Glutamatergic neuron (in vitro differentiated cells): ENCODE measurements at regions not wholly inside any gene's neighbourhood (a gene's known extent, or its start where the extent isn't known, plus 50 kb on each side); places are given as distances from the start of the nearest gene placed in this dataset.
"Not testable (repeated sequence)": the region's sequence is repeated elsewhere in the genome, so short reads cannot be mapped to it uniquely, and the experiment has no call there.

Source experiments
- DNase-seq: peaks from one replicate; pipeline ENCODE4 v3.0.0; 2022
- H3K27ac Mint-ChIP-seq: one replicate; pipeline ENCODE4 v1.8.0; 2020; ENCODE audit warnings: mild to moderate bottlenecking, mixed read lengths, inconsistent platforms; ENCODE audit not compliant: unreplicated experiment
- H3K27me3 Mint-ChIP-seq: one replicate; pipeline ENCODE4 v1.8.0; 2020; ENCODE audit warnings: mild to moderate bottlenecking, moderate library complexity, mixed read lengths, inconsistent platforms; ENCODE audit not compliant: unreplicated experiment
- H3K36me3 Mint-ChIP-seq: one replicate; pipeline ENCODE4 v1.8.0; 2020; ENCODE audit warnings: mild to moderate bottlenecking, mixed read lengths, inconsistent platforms; ENCODE audit not compliant: unreplicated experiment
- H3K4me1 Mint-ChIP-seq: one replicate; pipeline ENCODE4 v1.8.0; 2020; ENCODE audit warnings: mild to moderate bottlenecking, low read depth, mixed read lengths, inconsistent platforms; ENCODE audit not compliant: unreplicated experiment
- H3K4me3 Mint-ChIP-seq: one replicate; pipeline ENCODE4 v1.8.0; 2020; ENCODE audit warnings: mild to moderate bottlenecking, mixed read lengths, inconsistent platforms; ENCODE audit not compliant: unreplicated experiment
- H3K9me3 Mint-ChIP-seq: one replicate; pipeline ENCODE4 v1.8.0; 2020; ENCODE audit warnings: mild to moderate bottlenecking, moderate library complexity, mixed read lengths, inconsistent platforms; ENCODE audit not compliant: unreplicated experiment
- TF ChIP-seq, protein P1 (sequence below): fragments of 200-600 bp; sonication (generic); IDR thresholded peaks from one replicate; pipeline ENCODE4 v1.5.0; 2021; ENCODE audit not compliant: partially characterized antibody, unreplicated experiment

GRCh38 chr5:104344809-104345208, 782.2 kb upstream of the NUDT12 start:
- Mint-ChIP-seq H3K4me3 (no peak overlapping the region), H3K4me1 (peaks cover 4% of the 10 kb centered on the region), H3K27ac (peak overlapping the region; percentile 50), H3K36me3 (no peaks in the 10 kb centered on the region), H3K27me3 (no peaks in the 10 kb centered on the region), H3K9me3 (no peaks in the 10 kb centered on the region)
- TF ChIP-seq, protein P1, sequence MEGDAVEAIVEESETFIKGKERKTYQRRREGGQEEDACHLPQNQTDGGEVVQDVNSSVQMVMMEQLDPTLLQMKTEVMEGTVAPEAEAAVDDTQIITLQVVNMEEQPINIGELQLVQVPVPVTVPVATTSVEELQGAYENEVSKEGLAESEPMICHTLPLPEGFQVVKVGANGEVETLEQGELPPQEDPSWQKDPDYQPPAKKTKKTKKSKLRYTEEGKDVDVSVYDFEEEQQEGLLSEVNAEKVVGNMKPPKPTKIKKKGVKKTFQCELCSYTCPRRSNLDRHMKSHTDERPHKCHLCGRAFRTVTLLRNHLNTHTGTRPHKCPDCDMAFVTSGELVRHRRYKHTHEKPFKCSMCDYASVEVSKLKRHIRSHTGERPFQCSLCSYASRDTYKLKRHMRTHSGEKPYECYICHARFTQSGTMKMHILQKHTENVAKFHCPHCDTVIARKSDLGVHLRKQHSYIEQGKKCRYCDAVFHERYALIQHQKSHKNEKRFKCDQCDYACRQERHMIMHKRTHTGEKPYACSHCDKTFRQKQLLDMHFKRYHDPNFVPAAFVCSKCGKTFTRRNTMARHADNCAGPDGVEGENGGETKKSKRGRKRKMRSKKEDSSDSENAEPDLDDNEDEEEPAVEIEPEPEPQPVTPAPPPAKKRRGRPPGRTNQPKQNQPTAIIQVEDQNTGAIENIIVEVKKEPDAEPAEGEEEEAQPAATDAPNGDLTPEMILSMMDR, result no peak
- no peak for DNase-seq

DNA sequence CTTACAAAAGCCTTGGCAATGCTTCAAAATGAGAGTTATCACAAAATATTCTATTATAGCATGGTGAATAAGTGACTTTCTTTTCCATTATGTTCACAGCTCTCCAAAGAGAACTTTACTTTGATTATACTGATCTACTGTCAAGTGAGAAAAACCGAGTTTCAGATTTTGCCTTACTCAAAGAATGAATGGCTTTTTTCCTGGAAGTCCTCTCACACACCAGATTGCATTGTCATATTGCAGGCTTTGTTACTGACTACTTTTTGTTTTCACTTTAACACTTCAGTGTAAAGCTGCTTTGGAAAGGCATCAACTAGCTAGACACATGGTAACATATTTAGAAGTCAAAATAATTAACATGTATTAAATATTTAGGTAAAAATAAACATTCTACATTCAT, 765.2 kb upstream of the NUDT12 start:
- Mint-ChIP-seq H3K4me3 (no peak overlapping the region), H3K9me3 (no peaks in the 10 kb centered on the region), H3K27ac (no peak overlapping the region), H3K4me1 (no peaks in the 10 kb centered on the region), H3K36me3 (no peaks in the 10 kb centered on the region), H3K27me3 (peaks cover 3% of the 10 kb centered on the region)
- DNase-seq, result no peak
- TF ChIP-seq, protein P1, result no peak

GRCh38 chr5:104326966-104327365, 764.4 kb upstream of the NUDT12 start:
- no peak overlapping the region for H3K4me3 Mint-ChIP-seq
- H3K9me3 Mint-ChIP-seq, result no peaks in the 10 kb centered on the region
- H3K4me1 Mint-ChIP-seq, result no peaks in the 10 kb centered on the region
- H3K36me3 Mint-ChIP-seq, result no peaks in the 10 kb centered on the region
- TF ChIP-seq, protein P1, result no peak
- H3K27me3 Mint-ChIP-seq, result peaks cover 3% of the 10 kb centered on the region
- no peak overlapping the region for H3K27ac Mint-ChIP-seq
- DNase-seq, result no peak

DNA sequence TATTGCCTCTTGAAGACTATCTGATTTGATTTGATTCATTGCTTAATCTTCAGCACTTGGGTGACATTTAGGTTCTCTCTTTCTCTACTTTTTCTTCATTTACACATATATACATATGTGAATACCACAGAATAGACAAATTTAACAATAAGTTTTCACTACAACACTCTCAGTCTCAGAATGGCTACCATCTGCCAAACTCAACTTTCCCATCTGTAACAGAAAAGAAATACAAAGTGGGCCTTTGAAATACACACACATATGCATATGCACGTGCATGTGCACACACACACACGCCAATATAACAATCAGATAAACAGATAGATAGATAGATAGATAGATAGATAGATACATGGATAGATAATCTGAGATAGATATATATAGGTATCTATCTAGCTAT, 762.8 kb upstream of the NUDT12 start:
- H3K4me1 Mint-ChIP-seq, result no peaks in the 10 kb centered on the region
- H3K4me3 Mint-ChIP-seq, result no peak overlapping the region
- TF ChIP-seq, protein P1, result no peak
- no peaks in the 10 kb centered on the region for H3K36me3 Mint-ChIP-seq
- DNase-seq, result no peak
- H3K9me3 Mint-ChIP-seq, result no peaks in the 10 kb centered on the region
- no peaks in the 10 kb centered on the region for H3K27me3 Mint-ChIP-seq
- H3K27ac Mint-ChIP-seq, result no peak overlapping the region

GRCh38 chr5:104316676-104317075, 754.1 kb upstream of the NUDT12 start:
- not testable (repeated sequence) for H3K36me3 Mint-ChIP-seq, H3K4me1 Mint-ChIP-seq, H3K27me3 Mint-ChIP-seq

GRCh38 chr5:104312481-104312880, 749.9 kb upstream of the NUDT12 start:
- H3K4me1 Mint-ChIP-seq, result peaks cover 2% of the 10 kb centered on the region

More at GRCh38 chr5:104316676-104317075, 754.1 kb upstream of the NUDT12 start:
- H3K9me3 Mint-ChIP-seq, DNase-seq, H3K27ac Mint-ChIP-seq, H3K4me3 Mint-ChIP-seq: not testable (repeated sequence)

More at GRCh38 chr5:104312481-104312880, 749.9 kb upstream of the NUDT12 start:
- H3K36me3 Mint-ChIP-seq, result no peaks in the 10 kb centered on the region
- no peaks in the 10 kb centered on the region for H3K27me3 Mint-ChIP-seq
- no peak overlapping the region for H3K27ac Mint-ChIP-seq
- no peak overlapping the region for H3K4me3 Mint-ChIP-seq
- TF ChIP-seq, protein P1, result no peak
- no peak for DNase-seq
- no peaks in the 10 kb centered on the region for H3K9me3 Mint-ChIP-seq
